KBM-7 (cell line): ENCODE measurements at regions not wholly inside any gene's neighbourhood (a gene's known extent, or its start where the extent isn't known, plus 50 kb on each side); places are given as distances from the start of the nearest gene placed in this dataset.
"Not testable (repeated sequence)": the region's sequence is repeated elsewhere in the genome, so short reads cannot be mapped to it uniquely, and the experiment has no call there.

Source experiments
- DNase-seq: peaks from one replicate; pipeline ENCODE4 v3.0.0-alpha.2; 2015
- in situ Hi-C: fragments of 300-500 bp; cut with MboI; formaldehyde crosslinking; loops from 2 replicates; pipeline ENCODE4 v1.14.3; 2020; ENCODE audit warnings: low sequenced_read_pairs, low pct_unique_long_range_greater_than_20kb, mixed read lengths

DNA sequence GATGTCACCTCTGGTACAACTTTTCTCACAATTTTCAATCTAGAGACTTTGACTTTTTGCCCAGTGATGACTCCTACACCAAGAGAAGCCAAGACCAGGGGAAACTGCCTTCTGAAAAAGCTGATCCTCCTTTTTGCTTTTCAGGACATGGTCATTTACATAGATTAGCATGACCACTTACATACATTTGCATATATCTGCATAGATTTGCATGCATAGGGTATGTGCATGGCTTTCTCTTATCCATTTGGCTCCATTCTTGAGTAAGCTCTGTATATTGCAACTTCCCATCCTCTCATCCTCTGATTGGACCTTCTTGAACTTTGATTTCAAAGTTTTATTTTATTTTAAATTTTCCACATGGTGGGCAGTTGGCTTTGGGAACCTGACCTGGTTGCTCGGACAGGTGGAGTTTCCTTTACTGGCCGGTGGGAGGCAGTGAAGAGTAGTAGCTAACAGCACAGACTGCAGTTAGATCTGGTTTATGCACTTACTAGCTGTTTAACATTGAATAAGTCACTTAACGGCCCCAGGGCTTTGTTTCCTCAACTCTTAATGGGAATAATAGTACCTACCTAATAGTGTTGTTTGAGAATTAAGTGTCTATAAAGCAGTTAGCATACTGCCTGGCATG lies 92.9 kb downstream of the GPR139 start:
- in situ Hi-C loops = no loop called here
- no peak for DNase-seq

DNA sequence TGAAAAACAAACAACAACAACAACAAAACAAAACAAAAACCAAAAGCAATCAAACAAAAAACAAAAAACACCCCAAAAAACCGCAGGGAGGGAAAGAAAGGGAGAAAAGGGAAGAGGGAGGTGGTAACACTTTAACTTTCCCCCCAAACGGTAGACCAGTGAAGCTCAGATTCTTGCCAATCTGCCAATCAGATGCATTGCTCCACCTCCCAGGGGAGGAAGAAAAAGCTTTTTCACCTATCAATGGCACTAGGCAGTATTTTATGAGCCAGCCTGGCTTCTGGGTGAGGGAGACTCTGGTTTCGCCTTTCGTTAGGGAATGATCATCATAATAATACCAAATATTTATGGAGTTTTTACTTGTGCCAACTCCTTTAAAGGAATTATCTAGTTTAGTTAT lies 94.1 kb downstream of the GPR139 start:
- no peak for DNase-seq
- in situ Hi-C loops = no loop called here

DNA sequence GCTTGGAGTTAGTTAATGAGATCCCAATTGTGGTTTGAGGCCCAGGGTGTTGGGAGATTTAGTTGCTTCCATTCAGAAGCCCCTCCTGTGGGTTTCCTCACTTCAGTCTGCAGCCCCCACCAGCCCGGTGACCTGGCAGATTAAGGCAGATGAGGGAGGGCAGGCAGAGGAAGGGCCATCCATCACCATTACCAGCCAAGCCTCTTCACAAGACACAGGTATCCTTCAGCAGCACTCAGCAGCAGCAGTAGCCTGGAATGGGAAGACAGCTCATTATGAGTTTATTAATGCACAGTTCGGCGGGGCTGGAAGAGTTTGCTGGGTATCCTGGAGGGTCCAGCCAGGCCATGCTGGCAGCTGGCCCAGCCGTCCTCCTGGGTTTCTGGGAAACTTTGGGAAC lies 90.0 kb upstream of the GPRC5B start:
- in situ Hi-C loops = no loop called here
- DNase-seq = no peak

DNA sequence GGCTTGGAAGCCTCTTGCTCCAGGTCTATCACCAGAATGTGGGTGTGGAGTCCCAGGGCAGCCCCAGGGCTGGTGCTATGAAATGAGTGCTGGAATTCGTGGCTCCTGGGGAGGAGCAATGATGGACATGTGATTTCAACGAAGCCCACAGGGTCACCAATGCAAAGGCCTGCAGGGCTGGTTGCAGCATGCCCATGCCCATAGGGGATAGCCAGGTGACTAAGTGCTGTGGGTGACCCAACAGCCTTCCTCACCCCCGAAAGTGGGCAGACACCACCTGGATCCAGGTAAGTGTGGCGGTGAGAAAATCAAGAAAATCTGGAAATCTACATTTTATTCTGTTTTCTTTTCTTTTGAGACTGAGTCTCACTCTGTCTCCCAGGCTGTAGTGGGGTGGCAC lies 87.5 kb upstream of the GPRC5B start:
- in situ Hi-C loops = no loop called here
- DNase-seq = no peak

DNA sequence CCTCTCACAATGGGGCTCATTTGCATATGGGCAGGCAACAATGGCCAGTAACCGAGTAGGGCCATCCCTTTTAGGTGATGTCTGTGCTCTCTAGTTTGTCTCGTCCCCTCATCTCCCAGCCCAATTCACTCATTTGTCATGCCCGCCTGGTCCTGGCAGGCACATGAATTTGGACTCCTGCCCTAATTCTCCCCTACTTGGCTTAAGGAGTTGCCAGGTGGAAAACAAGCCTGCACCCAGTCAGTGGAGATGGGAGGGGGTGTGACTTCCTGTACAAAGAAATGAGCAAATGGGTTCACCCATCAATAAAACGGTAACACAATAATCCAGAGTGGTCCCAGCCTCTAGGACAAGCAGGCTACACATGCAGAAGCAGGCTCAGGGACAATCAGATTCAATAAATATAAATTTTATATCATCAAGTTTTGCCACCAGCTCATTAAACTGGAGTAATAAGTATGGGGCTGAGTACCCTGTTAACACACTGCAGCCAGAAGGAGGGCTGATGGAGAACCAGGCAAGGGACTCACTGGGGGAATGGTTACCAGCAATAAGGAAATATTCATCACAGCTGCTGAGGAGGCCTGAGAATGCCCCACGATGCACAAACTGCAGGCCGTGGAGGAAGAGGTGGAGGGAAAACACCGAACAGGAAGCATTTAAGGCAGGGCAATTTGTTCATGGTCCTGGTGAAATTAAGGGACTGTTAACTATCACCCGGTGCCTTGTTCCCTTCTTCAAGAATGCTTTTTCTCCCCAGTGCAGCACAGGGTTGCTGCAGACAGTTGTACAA lies 84.4 kb upstream of the GPRC5B start:
- in situ Hi-C loops = no loop called here
- no peak for DNase-seq

DNA sequence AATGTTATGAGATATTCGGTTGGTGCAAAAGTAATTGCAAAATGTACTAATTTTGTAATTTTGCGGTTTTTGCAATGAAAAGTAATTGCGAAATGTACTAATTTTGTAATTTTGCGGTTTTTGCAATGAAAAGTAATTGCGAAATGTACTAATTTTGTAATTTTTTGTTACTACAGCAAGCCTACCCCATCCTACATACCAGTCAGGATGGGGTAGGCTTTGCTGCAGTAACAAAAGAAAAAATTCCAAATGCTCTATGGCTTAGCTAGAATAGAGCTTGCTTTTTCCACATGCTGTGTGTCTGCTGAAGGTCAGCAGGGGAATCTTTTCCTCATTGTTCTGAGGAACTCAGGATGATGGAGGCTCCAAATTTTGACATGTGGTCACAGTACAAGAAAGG lies 83.3 kb upstream of the GPRC5B start:
- DNase-seq = no peak
- in situ Hi-C loops = no loop called here

DNA sequence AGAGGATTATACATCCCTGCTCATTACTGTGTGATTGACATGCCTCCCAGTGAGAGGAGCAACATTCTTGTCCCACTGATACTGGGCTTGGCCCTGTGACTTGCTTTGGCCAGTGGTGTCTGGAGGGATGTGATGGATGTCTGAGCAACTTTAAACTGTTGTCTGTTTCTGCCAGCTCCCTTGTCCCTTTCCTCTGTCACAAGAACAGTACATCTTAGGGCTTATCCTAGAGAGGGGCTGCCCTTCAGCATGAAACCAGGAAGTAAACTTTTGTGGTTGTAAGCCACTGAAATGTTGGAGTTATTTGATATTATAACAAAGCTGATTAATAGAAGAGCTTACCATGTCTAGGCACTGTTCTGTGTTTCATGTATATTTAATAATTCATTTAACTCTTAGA lies 82.9 kb upstream of the GPRC5B start:
- peak; percentile 35 for DNase-seq
- in situ Hi-C loops = no loop called here

DNA sequence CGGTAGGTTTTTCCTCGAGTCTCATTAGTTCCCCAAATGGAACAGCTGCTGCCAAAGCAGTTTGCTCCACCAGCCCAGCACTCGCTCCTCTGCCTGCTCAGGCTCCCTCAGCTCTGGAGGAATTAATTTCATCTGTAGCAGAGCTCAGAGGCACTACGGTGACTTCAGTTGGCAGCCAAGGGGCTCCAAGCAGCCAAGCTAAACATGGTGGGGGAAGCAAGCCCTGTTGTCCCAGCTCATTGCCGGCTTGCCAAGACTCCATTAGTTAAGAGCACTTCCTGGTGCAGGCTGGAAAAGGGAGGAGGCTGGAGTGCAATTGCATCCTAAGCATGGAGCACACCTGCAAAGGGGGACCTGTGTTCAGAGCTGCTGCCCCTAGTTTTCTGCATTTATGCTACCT lies 78.7 kb upstream of the GPRC5B start:
- no peak for DNase-seq
- in situ Hi-C loops = no loop called here

DNA sequence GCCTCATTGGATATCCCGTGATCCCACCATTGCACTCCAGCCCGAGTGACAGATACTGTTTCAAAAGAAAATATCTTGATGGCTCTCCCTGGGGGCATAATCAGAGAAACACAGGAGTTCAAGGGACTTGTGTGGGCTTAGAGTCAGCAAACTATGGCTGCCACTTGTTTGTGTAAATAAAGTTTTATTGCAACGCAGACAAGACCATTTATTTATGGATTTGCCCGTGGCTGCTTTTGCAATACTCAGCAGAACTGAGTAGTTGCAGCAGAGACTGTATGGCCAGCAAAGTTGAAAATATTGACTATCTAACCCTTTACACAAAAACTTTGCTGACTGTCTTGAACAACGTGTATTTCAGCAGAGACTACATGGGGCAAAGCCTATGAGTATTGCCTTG lies 75.5 kb upstream of the GPRC5B start:
- in situ Hi-C loops = no loop called here
- no peak for DNase-seq

DNA sequence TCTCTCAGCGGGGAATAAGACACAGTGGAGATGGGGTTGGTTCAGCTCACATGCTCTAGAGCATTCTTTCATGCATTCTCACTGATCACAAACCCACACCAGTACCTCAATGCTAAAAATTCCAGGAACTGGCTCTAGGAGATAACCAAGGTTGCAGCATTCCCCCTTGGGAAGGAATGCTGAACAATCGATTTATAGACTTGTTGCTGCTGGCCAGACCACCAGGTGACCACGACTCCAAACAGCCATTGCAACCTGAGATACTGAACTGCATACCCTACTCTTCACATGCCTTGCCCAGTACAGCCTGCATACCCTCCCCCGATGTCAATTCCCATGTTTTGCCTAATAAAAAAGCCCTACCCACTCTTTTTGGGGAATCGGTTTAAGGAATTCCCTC lies 75.1 kb upstream of the GPRC5B start:
- in situ Hi-C loops = no loop called here
- DNase-seq = no peak

DNA sequence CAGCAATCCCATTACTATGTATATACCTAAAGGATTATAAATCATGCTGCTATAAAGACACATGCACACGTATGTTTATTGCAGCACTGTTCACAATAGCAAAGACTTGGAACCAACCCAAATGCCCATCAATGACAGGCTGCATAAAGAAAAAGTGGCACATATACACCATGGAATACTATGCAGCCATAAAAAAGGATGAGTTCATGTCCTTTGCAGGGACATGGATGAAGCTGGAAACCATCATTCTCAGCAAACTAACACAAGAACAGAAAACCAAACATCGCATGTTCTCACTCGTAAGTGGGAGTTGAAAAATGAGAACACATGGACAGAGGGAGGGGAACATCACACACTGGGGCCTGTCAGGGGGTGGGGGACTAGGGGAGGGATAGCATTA lies 71.2 kb upstream of the GPRC5B start:
- in situ Hi-C loops, DNase-seq: not testable (repeated sequence)

DNA sequence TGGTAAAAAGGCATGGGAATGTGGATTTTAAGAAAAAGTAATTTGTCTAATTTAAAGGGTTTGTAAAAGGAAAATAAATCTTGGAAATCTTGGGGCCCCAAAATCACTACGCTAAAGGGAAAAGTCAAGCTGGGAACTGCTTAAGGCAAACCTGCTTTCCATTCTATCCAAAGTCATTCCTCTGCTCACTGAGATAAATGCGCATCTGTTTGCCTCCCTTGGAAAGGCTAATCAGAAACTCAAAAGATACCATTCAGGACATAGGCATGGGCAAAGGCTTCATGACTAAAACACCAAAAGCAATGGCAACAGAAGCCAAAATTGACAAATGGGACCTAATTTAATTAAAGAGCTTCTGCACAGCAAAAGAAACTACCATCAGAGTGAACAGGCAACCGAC lies 70.4 kb upstream of the GPRC5B start:
- in situ Hi-C loops, DNase-seq: not testable (repeated sequence)

DNA sequence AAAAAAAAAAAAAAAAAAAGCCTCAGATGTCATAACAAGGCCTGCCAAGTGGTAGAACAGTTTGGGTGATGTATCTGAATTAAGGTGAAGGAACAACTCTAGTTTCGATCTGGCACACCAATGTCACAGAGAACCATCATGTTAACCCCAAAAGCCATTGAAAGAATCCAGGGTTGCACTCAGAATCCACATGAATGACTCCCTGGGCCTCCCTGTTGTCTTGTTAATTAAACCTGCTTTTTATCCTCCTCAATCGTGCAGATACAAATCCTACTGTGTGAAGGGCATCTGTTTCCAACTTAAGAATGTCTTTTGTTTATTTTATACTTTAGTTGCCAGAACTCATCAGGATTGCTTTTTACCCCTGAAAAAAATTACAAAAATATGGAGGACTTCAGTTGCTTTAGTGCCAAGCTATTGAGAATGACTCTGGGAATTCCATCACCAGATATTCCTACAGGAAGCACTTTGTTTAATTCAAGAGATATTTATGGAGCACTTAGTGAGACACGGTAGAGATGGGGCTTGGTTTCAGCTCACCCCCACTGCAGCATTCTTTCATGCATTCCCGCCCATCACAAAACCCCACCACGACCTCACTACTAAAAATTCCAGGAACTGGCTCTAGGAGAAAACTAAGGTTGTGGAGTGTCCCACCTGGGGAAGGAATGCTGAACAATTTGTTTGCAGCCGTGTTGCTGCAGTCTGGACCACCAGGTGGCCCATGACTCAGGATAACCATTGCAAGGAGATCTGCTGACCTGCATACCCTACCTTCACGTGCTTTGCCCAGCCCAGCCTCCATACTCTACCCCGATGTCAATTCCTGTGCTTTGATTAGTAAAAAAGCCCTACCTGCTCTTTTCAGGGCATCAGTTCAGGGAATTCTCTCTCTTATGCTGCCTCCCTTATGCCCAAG lies 63.8 kb upstream of the GPRC5B start:
- in situ Hi-C loops = no loop called here
- no peak for DNase-seq

DNA sequence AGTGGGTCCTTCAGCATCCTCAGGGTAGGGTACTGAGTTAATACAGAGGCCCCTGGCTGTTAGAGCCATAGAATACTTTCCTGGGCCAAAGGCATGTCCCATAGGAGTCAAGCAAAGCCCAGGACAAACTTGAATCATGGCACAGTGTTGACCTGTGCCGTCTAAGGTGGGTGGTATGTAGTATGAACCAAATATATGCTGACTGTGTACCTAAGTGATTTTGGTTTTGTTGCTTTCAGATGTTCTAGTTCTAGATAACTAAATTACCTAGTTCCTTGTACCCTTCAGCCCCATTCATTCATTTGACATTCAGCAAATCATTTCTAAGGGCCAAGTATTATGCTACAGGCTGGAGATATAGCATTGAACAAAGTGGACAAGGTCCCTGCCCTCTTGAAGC lies 61.3 kb upstream of the GPRC5B start:
- in situ Hi-C loops = no loop called here
- no peak for DNase-seq

DNA sequence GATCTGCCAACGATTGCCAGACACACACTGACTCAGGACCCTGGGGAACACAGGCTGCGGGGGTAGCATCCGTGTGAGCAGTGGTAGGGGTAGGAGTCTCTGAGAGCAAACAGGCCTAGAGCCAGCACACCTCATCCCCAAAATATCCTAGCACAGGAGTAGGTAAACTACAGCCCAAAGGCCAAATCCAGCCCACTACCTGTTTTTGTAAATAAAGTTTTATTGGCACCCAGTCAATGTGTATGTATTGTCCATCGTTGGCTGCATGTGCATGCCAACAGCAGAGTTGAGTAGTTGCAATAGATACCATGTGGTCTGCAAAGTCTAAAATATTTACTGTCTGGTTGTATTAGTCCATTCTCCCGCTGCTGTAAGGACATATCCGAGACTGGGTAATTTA lies 55.5 kb upstream of the GPRC5B start:
- no peak for DNase-seq
- in situ Hi-C loops = no loop called here

DNA sequence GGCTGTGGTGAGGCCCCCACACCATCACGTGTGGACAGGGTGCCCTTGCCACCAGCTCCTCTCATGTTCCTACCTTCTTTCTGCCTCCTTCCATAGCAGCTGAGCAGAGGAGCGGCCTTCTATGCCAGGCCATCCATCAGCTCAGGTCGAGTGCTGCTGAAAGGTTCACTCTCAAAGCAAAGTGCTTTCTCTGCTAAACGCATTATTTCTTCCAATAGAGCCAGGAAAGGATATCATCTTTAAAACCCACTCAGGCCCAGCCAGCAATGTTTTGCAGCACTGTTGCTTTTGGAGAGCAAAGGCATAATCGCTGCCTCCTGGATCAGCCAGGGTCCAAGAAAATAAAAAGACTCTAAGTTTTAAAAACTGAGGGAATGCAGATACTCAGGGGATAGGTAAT lies 54.9 kb upstream of the GPRC5B start:
- in situ Hi-C loops = no loop called here
- DNase-seq = no peak

DNA sequence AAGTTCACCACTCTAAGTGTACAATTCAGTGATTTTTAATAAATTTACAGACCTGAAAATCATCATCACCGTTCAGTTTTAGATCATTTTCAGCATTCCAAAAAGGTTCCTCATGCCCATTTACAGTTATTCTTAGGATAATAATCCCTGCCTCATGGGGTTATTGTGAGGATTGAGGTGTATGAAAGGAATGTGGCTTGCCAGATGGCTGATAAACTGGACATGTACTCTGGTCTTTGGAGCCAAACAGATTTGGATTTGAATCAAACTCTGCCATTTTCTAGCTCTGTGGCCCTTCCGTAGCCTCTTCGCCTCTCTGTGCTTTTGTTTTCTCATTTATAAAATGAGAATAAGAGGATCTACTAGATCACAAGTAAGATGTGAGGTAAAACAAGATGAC lies 53.9 kb upstream of the GPRC5B start:
- no peak for DNase-seq
- in situ Hi-C loops = no loop called here

DNA sequence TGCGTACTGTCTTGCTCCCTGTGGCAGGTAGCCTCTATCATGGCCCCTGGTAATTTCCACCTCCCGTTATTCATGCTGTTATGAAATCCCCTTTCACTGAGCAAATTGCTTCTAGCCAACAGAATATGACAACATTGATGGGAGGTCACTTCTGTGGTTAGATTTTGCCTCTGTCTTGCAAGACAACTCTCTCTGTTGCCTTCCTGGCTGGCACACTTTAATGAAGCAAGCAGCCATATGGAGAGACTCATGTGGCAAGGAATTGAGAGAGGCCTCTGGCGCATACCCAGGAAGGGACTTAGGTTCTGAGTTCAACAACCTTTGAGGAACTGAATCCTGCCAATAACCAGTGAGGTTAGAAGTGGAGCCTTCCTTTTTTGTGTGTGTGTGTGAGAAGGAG lies 51.8 kb upstream of the GPRC5B start:
- DNase-seq = no peak
- in situ Hi-C loops = no loop called here

DNA sequence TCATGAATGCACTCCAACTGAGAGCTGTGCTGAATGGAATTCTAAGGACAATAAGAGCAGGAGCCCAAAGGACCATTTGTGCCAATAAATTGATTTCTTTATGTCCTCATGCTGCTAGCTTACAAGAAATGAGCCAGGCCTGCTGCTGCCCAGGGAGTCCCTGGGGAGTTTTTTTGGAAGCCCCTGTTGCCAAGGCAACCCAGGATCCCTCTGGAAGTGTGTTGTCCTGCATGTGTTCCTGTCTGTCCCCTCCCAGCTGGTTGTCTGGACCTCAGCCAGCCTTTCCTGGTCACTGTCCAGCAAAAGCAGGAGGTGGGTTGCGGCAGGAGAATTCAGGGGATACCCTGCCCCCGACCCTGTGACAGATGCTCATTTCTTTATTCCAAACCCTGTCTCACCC lies 51.0 kb upstream of the GPRC5B start:
- in situ Hi-C loops = no loop called here
- DNase-seq = no peak
